Upper lobe of left lung (tissue), 6 donors: ENCODE measurements at regions not wholly inside any gene's neighbourhood (a gene's known extent, or its start where the extent isn't known, plus 50 kb on each side); places are given as distances from the start of the nearest gene placed in this dataset.

Source experiments
- ATAC-seq, 2 donors: fragments of 200-7000 bp; cut with Tn5 transposase; one replicate each; pipeline ENCODE4 v1.9.1; 2022; ENCODE audit warnings: mild to moderate bottlenecking in 2 of 2, moderate library complexity in 2 of 2; ENCODE audit not compliant: low FRiP score in 2 of 2
- DNase-seq, 2 donors: peaks; one replicate each; pipeline ENCODE4 v3.0.0-alpha.2; 2019 to 2020
- H3K27ac ChIP-seq, 4 donors: fragments of 200-600 bp; sonication (generic); one replicate each; pipeline ENCODE4 v1.5.1; 2016 to 2019
- H3K27me3 ChIP-seq, 4 donors: fragments of 200-600 bp; sonication (generic); one replicate each; pipeline ENCODE4 v1.5.1; 2017 to 2019
- H3K36me3 ChIP-seq, 4 donors: fragments of 200-600 bp; sonication (generic); one replicate each; pipeline ENCODE4 v1.5.1; 2016 to 2019
- H3K4me1 ChIP-seq, 4 donors: fragments of 200-600 bp; sonication (generic); one replicate each; pipeline ENCODE4 v1.5.1; 2018 to 2019
- H3K4me3 ChIP-seq, 4 donors: fragments of 200-600 bp; sonication (generic); one replicate each; pipeline ENCODE4 v1.5.1; 2017 to 2019; ENCODE audit warnings: mild to moderate bottlenecking in 2 of 4, moderate library complexity in 1 of 4
- H3K9me3 ChIP-seq, 4 donors: fragments of 200-600 bp; sonication (generic); one replicate each; pipeline ENCODE4 v1.5.1; 2018 to 2019
- EP300 ChIP-seq, 4 donors: sonication (generic); formaldehyde crosslinking; IDR thresholded peaks; one replicate each; pipeline ENCODE4 v1.5.1; 2017; ENCODE audit warnings: antibody characterized with exemption in 4 of 4, control low read depth in 2 of 4
- POLR2A ChIP-seq, 4 donors: fragments of 450-650 bp; IDR thresholded peaks; one replicate each; pipeline ENCODE4 v1.5.1; 2016 to 2017; ENCODE audit warnings: antibody characterized with exemption in 4 of 4, mild to moderate bottlenecking in 2 of 4
- POLR2AphosphoS5 ChIP-seq, 2 donors: sonication (generic); formaldehyde crosslinking; IDR thresholded peaks; one replicate each; pipeline ENCODE4 v1.5.1; 2017; ENCODE audit warnings: antibody characterized with exemption in 2 of 2
- WGBS, 2 donors: methylation state at CpG; one replicate each; pipeline ENCODE4 v1.1.5; 2017 to 2018; 5-methylcytosine and 5-hydroxymethylcytosine counted together
- TF ChIP-seq, protein P1 (sequence below), 6 experiments: fragments of 450-650 bp in 4 of 6; fragments of 200-600 bp in 2 of 6; sonication (generic) in 2 of 6; IDR thresholded peaks; one replicate each; pipeline ENCODE4 v1.5.1; 2016 to 2019; ENCODE audit warnings: antibody characterized with exemption in 6 of 6
- donor health status: DM: no; HTN: no; CAD: no; lungs with moderate emphysema.
- donor health status: DM: no; HTN: yes; CAD: no; lungs with severe emphysema.

DNA sequence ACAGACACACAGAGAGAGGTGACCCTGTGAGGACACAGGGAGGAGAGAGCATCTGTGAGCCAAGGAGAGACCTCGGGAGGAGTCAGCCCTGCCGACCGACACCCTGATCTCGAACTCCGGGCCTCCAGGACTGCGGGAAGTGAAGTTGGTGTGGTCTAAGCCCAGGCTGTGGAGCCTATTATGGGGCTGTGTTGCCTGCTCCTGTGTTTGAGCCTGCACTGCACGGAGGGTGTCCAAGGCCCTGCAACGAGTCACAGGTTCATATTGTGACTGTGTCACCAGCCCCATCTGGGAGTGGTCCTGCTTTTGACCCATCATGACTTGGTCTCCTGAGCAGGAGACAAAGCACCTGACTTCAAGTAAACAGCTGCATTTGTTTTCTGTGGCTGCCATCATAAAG lies 186.0 kb upstream of the AJAP1 start:
- TF ChIP-seq EP300 (IDR thresholded peaks at IDR 0.05), result no peak
- TF ChIP-seq POLR2A (IDR thresholded peaks at IDR 0.05), result no peak
- TF ChIP-seq, protein P1, sequence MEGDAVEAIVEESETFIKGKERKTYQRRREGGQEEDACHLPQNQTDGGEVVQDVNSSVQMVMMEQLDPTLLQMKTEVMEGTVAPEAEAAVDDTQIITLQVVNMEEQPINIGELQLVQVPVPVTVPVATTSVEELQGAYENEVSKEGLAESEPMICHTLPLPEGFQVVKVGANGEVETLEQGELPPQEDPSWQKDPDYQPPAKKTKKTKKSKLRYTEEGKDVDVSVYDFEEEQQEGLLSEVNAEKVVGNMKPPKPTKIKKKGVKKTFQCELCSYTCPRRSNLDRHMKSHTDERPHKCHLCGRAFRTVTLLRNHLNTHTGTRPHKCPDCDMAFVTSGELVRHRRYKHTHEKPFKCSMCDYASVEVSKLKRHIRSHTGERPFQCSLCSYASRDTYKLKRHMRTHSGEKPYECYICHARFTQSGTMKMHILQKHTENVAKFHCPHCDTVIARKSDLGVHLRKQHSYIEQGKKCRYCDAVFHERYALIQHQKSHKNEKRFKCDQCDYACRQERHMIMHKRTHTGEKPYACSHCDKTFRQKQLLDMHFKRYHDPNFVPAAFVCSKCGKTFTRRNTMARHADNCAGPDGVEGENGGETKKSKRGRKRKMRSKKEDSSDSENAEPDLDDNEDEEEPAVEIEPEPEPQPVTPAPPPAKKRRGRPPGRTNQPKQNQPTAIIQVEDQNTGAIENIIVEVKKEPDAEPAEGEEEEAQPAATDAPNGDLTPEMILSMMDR (IDR thresholded peaks at IDR 0.05), result no peak
- ATAC-seq, result no peak
- no peaks in the 10 kb centered on the region for H3K36me3 ChIP-seq
- no peaks in the 10 kb centered on the region for H3K9me3 ChIP-seq
- WGBS, 2 donors, result 85% methylated on average over 8 of the region's 8 CpGs; no CpG with 5 or more reads in 1 of the 2 donors
- H3K27me3 ChIP-seq, result no peaks in the 10 kb centered on the region
- no peaks in the 10 kb centered on the region for H3K4me1 ChIP-seq
- no peak overlapping the region for H3K4me3 ChIP-seq
- DNase-seq, result no peak
- H3K27ac ChIP-seq, result no peak overlapping the region

DNA sequence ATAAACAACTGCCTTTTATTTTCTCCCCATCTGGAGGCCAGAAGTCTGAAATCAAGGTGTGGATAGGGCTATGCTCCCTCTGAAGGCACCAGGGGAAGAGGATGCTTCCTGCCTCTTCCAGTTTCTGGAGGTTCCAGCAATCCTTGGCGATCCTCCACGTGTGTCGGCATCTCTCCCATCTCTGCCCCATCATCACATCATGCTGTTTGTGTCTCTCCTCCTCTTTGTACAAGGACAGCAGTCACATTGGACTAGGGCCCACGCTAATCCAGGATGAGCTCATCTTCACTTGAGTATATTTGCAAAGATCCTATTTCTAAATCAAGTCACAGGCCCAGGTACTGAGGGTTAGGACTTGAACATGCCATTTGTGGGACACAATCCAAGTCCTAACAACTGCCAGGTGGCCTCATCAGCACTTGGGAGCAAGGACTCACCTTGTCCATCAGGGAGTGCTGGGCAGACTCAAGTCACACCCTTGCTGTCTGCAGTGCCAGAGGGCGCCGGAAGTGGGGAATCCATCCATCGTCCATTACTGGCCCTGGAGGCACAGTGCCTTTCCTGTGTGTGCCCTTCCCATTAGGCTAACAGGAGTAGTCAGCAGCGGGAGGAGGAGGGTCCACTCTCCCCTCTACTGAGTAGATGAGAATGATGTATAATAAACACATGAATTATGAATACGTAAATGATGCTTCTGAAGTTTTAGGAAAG lies 185.4 kb upstream of the AJAP1 start:
- TF ChIP-seq POLR2AphosphoS5 (IDR thresholded peaks at IDR 0.05), result no peak
- TF ChIP-seq POLR2A (IDR thresholded peaks at IDR 0.05), result no peak
- TF ChIP-seq EP300 (IDR thresholded peaks at IDR 0.05), result no peak
- TF ChIP-seq, protein P1 (IDR thresholded peaks at IDR 0.05), result no peak
- no peaks in the 10 kb centered on the region for H3K4me1 ChIP-seq
- WGBS, 2 donors, result 89 to 91% methylated on average over 9 of the region's 9 CpGs
- H3K4me3 ChIP-seq, result no peak overlapping the region
- DNase-seq (no peak), ATAC-seq (no peak)
- no peaks in the 10 kb centered on the region for H3K36me3 ChIP-seq
- no peak overlapping the region for H3K27ac ChIP-seq
- no peaks in the 10 kb centered on the region for H3K27me3 ChIP-seq
- no peaks in the 10 kb centered on the region for H3K9me3 ChIP-seq

DNA sequence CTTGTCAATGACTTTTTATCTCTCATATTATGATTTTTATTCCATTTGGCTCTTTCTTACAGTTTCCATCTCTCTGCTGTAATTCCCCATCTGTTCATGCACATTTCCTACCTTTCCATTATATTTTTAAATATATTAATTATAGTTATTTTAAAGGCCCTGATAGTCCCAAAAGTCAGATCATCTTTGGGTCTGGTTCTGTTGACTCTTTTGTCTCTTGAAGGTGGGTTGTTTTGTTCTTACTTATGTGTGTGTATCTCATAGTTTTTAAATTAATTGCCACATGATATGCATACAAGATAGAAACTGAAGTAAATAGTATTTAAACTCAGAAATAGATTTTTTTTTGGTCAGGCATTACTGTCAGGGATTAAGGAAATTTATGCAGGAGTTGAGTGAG lies 178.0 kb upstream of the AJAP1 start:
- no peak overlapping the region for H3K27ac ChIP-seq
- no peaks in the 10 kb centered on the region for H3K27me3 ChIP-seq
- ATAC-seq, result no peak
- peaks cover 0 to 8% (median 1%) of the 10 kb centered on the region in 4 donors for H3K9me3 ChIP-seq
- TF ChIP-seq POLR2AphosphoS5 (IDR thresholded peaks at IDR 0.05) (no peak), EP300 (IDR thresholded peaks at IDR 0.05) (no peak), POLR2A (IDR thresholded peaks at IDR 0.05) (no peak)
- TF ChIP-seq, protein P1 (IDR thresholded peaks at IDR 0.05), result no peak
- DNase-seq, result no peak
- no peak overlapping the region for H3K4me3 ChIP-seq
- H3K36me3 ChIP-seq, result no peaks in the 10 kb centered on the region
- H3K4me1 ChIP-seq, result no peaks in the 10 kb centered on the region

DNA sequence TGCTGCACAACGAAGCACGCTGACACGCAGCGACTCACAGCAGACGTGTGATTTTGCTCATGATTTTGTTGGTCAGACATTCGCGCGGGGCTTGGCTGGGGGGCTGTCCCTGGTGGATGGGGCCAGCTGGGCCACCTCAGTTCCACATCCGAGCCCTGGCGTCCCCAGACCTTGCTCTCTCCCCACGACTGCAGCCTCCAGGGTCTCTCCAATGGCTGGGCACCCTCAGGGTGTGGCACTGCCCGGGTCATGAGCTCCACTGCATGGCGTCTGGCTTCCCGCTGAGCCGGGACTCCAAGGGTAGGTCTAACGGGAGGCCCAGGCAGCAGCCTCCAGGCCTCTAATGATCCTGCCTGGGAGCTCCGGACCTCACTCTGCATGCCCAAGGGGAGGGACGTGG lies 173.0 kb upstream of the AJAP1 start:
- no peak for ATAC-seq

More for the DNA sequence above, 173.0 kb upstream of the AJAP1 start:
- no peak for TF ChIP-seq POLR2AphosphoS5 (IDR thresholded peaks at IDR 0.05)
- TF ChIP-seq EP300 (IDR thresholded peaks at IDR 0.05), result no peak
- no peak for TF ChIP-seq POLR2A (IDR thresholded peaks at IDR 0.05)
- TF ChIP-seq, protein P1 (IDR thresholded peaks at IDR 0.05), result no peak
- WGBS, 2 donors, result 82 to 90% methylated on average over 12 to 17 of the region's 18 CpGs
- Histone ChIP-seq H3K4me1 (no peaks in the 10 kb centered on the region), H3K36me3 (no peaks in the 10 kb centered on the region), H3K4me3 (no peak overlapping the region), H3K27me3 (no peaks in the 10 kb centered on the region), H3K27ac (no peak overlapping the region), H3K9me3 (peaks cover 0 to 8% (median 0%) of the 10 kb centered on the region in 4 donors)
- DNase-seq, result no peak
